A549 (cell line): ENCODE measurements at regions not wholly inside any gene's neighbourhood (a gene's known extent, or its start where the extent isn't known, plus 50 kb on each side); places are given as distances from the start of the nearest gene placed in this dataset.

ENCODE experiments used
- EP300 ChIP-seq, 2 experiments: fragments of >200 bp; sonication (Bioruptor Twin); formaldehyde crosslinking; IDR thresholded peaks; 2 replicates in 1 of 2; 3 replicates in 1 of 2; pipeline ENCODE4 v1.6.1; 2016 to 2017
- JUN ChIP-seq, 2 experiments: fragments of >200 bp; sonication (Bioruptor Twin); formaldehyde crosslinking; IDR thresholded peaks; 2 replicates in 1 of 2; 3 replicates in 1 of 2; pipeline ENCODE4 v1.6.1; 2016 to 2017
- KDM1A ChIP-seq: fragments of 200-600 bp; sonication (generic); IDR thresholded peaks from 2 replicates; pipeline ENCODE4 v1.6.1; 2016; ENCODE audit warnings: low read depth, mild to moderate bottlenecking
- POLR2A ChIP-seq: IDR thresholded peaks from 2 replicates; pipeline ENCODE4 v1.6.1; 2012; ENCODE audit warnings: mild to moderate bottlenecking, low read length
- POLR2AphosphoS2 ChIP-seq: conservative IDR thresholded peaks from 2 replicates; pipeline ENCODE4 v1.6.1; 2012; ENCODE audit warnings: low read length, improper control_type of control experiment, inconsistent platforms
- RAD21 ChIP-seq, 2 experiments: fragments of >200 bp in 1 of 2; sonication (Bioruptor Twin) in 1 of 2; formaldehyde crosslinking in 1 of 2; IDR thresholded peaks in 1 of 2; conservative IDR thresholded peaks in 1 of 2; 2 replicates in 1 of 2; 3 replicates in 1 of 2; pipeline ENCODE4 v1.6.1; 2012 to 2018; ENCODE audit warnings: inconsistent platforms in 1 of 2
- SMC3 ChIP-seq: fragments of >200 bp; sonication (Bioruptor Twin); formaldehyde crosslinking; IDR thresholded peaks from 3 replicates; pipeline ENCODE4 v1.6.1; 2018; ENCODE audit warnings: inconsistent platforms
- TP53 ChIP-seq: fragments of 250-450 bp; sonication (Bioruptor Pico); IDR thresholded peaks from 2 replicates; pipeline ENCODE4 v1.5.0; 2021; ENCODE audit warnings: mild to moderate bottlenecking, moderate library complexity
- ZSCAN20 ChIP-seq: fragments of 250-450 bp; sonication (Bioruptor Pico); IDR thresholded peaks from 2 replicates; pipeline ENCODE4 v1.8.0; 2022; ENCODE audit warnings: mild to moderate bottlenecking, moderate library complexity
- TF ChIP-seq, protein P1 (sequence below): IDR thresholded peaks from 2 replicates; pipeline ENCODE4 v1.6.1; 2012
- TF ChIP-seq, protein P2 (sequence below): fragments of >200 bp; sonication (Bioruptor Twin); formaldehyde crosslinking; IDR thresholded peaks from 3 replicates; pipeline ENCODE4 v1.5.1; 2016

DNA sequence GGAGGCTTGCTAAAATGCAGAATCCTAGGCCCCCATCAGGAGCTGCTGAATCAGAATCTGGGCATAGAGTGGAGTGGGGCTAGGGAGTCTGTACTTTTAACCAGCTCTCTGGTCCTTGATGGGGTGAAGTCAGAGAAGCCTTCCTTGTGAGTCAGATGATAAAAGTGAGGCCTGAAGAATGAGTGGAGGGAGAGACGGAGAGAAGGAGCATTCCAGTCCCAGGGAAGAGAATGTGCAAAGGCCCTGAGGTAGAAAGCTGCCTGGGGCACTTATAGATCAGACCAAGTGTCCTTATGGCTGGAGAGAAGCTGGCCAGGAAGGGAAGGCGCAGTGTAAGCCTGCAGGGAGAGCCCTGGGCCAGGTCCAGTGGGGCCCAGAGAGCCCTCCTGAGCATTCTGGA is 235.1 kb upstream of the NLRP1 start:
- TF ChIP-seq EP300 (IDR thresholded peaks at IDR 0.05) (no peak), TP53 (CRISPR knock-in tag) (no peak), ZSCAN20 (CRISPR knock-in tag) (no peak), JUN (IDR thresholded peaks at IDR 0.05) (no peak), RAD21 (conservative IDR thresholded peaks at IDR 0.05 in 1 of 2, IDR thresholded peaks at IDR 0.05 in 1 of 2) (no peak), POLR2AphosphoS2 (no peak), KDM1A (no peak), SMC3 (no peak), POLR2A (no peak)
- TF ChIP-seq, protein P1, sequence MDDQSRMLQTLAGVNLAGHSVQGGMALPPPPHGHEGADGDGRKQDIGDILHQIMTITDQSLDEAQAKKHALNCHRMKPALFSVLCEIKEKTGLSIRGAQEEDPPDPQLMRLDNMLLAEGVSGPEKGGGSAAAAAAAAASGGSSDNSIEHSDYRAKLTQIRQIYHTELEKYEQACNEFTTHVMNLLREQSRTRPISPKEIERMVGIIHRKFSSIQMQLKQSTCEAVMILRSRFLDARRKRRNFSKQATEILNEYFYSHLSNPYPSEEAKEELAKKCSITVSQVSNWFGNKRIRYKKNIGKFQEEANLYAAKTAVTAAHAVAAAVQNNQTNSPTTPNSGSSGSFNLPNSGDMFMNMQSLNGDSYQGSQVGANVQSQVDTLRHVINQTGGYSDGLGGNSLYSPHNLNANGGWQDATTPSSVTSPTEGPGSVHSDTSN, result no peak
- TF ChIP-seq, protein P2, sequence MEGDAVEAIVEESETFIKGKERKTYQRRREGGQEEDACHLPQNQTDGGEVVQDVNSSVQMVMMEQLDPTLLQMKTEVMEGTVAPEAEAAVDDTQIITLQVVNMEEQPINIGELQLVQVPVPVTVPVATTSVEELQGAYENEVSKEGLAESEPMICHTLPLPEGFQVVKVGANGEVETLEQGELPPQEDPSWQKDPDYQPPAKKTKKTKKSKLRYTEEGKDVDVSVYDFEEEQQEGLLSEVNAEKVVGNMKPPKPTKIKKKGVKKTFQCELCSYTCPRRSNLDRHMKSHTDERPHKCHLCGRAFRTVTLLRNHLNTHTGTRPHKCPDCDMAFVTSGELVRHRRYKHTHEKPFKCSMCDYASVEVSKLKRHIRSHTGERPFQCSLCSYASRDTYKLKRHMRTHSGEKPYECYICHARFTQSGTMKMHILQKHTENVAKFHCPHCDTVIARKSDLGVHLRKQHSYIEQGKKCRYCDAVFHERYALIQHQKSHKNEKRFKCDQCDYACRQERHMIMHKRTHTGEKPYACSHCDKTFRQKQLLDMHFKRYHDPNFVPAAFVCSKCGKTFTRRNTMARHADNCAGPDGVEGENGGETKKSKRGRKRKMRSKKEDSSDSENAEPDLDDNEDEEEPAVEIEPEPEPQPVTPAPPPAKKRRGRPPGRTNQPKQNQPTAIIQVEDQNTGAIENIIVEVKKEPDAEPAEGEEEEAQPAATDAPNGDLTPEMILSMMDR, result no peak
